ENCODE measurements at regions not wholly inside any gene's neighbourhood (a gene's known extent, or its start where the extent isn't known, plus 50 kb on each side); places are given as distances from the start of the nearest gene placed in this dataset.

GRCh38 chr5:4802044-4802443 is 338.1 kb upstream of the ADAMTS16 start:
- TF ChIP-seq CTCF (IDR thresholded peaks at IDR 0.05; ENCODE audit: unreplicated experiment): no peak
- Mint-ChIP-seq H3K27ac (ENCODE audit: unreplicated experiment) (no peak overlapping the region), H3K9me3 (ENCODE audit: low read depth, unreplicated experiment) (peaks cover 16% of the 10 kb centered on the region), H3K36me3 (ENCODE audit: insufficient read depth, unreplicated experiment) (no peaks in the 10 kb centered on the region), H3K4me1 (ENCODE audit: low read depth, unreplicated experiment) (no peaks in the 10 kb centered on the region), H3K27me3 (ENCODE audit: unreplicated experiment) (no peaks in the 10 kb centered on the region), H3K4me3 (ENCODE audit: low read depth, unreplicated experiment) (no peak overlapping the region)
- intact Hi-C loops (cut with micrococcal nuclease; ENCODE audit: unreplicated experiment): no loop called here
- no peak for DNase-seq
- CTCF ChIA-PET: no interaction called here
- no TSS peak for BruUV-seq (replicated peaks)

GRCh38 chr5:4804691-4805360 is 335.3 kb upstream of the ADAMTS16 start:
- Mint-ChIP-seq H3K27ac (ENCODE audit: unreplicated experiment) (no peak overlapping the region), H3K36me3 (ENCODE audit: insufficient read depth, unreplicated experiment) (no peaks in the 10 kb centered on the region), H3K4me3 (ENCODE audit: low read depth, unreplicated experiment) (no peak overlapping the region), H3K9me3 (ENCODE audit: low read depth, unreplicated experiment) (peaks cover 17% of the 10 kb centered on the region), H3K27me3 (ENCODE audit: unreplicated experiment) (no peaks in the 10 kb centered on the region), H3K4me1 (ENCODE audit: low read depth, unreplicated experiment) (no peaks in the 10 kb centered on the region)
- intact Hi-C loops (cut with micrococcal nuclease; ENCODE audit: unreplicated experiment): no loop called here
- no peak for TF ChIP-seq CTCF (IDR thresholded peaks at IDR 0.05; ENCODE audit: unreplicated experiment)
- CTCF ChIA-PET: no interaction called here
- no peak for DNase-seq
- no TSS peak for BruUV-seq (replicated peaks)

GRCh38 chr5:4815002-4815401 is 325.1 kb upstream of the ADAMTS16 start:
- Mint-ChIP-seq H3K4me1 (ENCODE audit: low read depth, unreplicated experiment) (no peaks in the 10 kb centered on the region), H3K36me3 (ENCODE audit: insufficient read depth, unreplicated experiment) (no peaks in the 10 kb centered on the region), H3K27ac (ENCODE audit: unreplicated experiment) (no peak overlapping the region), H3K4me3 (ENCODE audit: low read depth, unreplicated experiment) (no peak overlapping the region), H3K27me3 (ENCODE audit: unreplicated experiment) (no peaks in the 10 kb centered on the region), H3K9me3 (ENCODE audit: low read depth, unreplicated experiment) (peaks cover 14% of the 10 kb centered on the region)
- no peak for DNase-seq
- TF ChIP-seq CTCF (IDR thresholded peaks at IDR 0.05; ENCODE audit: unreplicated experiment): no peak
- CTCF ChIA-PET: no interaction called here
- intact Hi-C loops (cut with micrococcal nuclease; ENCODE audit: unreplicated experiment): no loop called here
- no TSS peak for BruUV-seq (replicated peaks)

GRCh38 chr5:4817767-4818166 is 322.4 kb upstream of the ADAMTS16 start:
- no peak overlapping the region for H3K4me3 Mint-ChIP-seq (ENCODE audit: low read depth, unreplicated experiment)
- no peak for TF ChIP-seq CTCF (IDR thresholded peaks at IDR 0.05; ENCODE audit: unreplicated experiment)
- DNase-seq: no peak
- H3K27me3 Mint-ChIP-seq (ENCODE audit: unreplicated experiment): no peaks in the 10 kb centered on the region
- H3K36me3 Mint-ChIP-seq (ENCODE audit: insufficient read depth, unreplicated experiment): no peaks in the 10 kb centered on the region
- CTCF ChIA-PET: no interaction called here
- peaks cover 10% of the 10 kb centered on the region for H3K9me3 Mint-ChIP-seq (ENCODE audit: low read depth, unreplicated experiment)
- BruUV-seq (replicated peaks): no TSS peak
- intact Hi-C loops (cut with micrococcal nuclease; ENCODE audit: unreplicated experiment): no loop called here
- H3K27ac Mint-ChIP-seq (ENCODE audit: unreplicated experiment): no peak overlapping the region
- H3K4me1 Mint-ChIP-seq (ENCODE audit: low read depth, unreplicated experiment): no peaks in the 10 kb centered on the region
